Activated CD4-positive, alpha-beta T cell treated with anti-CD3 and anti-CD28 coated beads, Interleukin-2, amount 50 U/mL, for 16 hours (primary cell): ENCODE measurements at regions not wholly inside any gene's neighbourhood (a gene's known extent, or its start where the extent isn't known, plus 50 kb on each side); places are given as distances from the start of the nearest gene placed in this dataset.

Experiments used
- DNase-seq: peaks from one replicate; pipeline ENCODE4 v3.0.0-alpha.2; 2020

- DNase-seq: no peak
These were observed 543.1 kb downstream of the GBA3 start for GRCh38 chr4:23235628-23236390.

- no peak for DNase-seq
These were observed 542.0 kb downstream of the GBA3 start for GRCh38 chr4:23234716-23235115.

GRCh38 chr4:23234018-23234417, 541.3 kb downstream of the GBA3 start:
- no peak for DNase-seq

- DNase-seq: no peak
These were observed 540.9 kb downstream of the GBA3 start for GRCh38 chr4:23233596-23233995.

GRCh38 chr4:23232987-23233386, 540.2 kb downstream of the GBA3 start:
- DNase-seq: no peak

- DNase-seq: no peak
These were observed 532.8 kb downstream of the GBA3 start for GRCh38 chr4:23225564-23225963.

GRCh38 chr4:23224684-23225420, 532.1 kb downstream of the GBA3 start:
- no peak for DNase-seq

GRCh38 chr4:23220911-23221310, 528.2 kb downstream of the GBA3 start:
- no peak for DNase-seq

- DNase-seq: no peak
These were observed 527.2 kb downstream of the GBA3 start for GRCh38 chr4:23219779-23220408.

- DNase-seq: no peak
These were observed 520.5 kb downstream of the GBA3 start for GRCh38 chr4:23213198-23213597.

- no peak for DNase-seq
These were observed 519.8 kb downstream of the GBA3 start for GRCh38 chr4:23212558-23212957.

GRCh38 chr4:23207059-23207458, 514.3 kb downstream of the GBA3 start:
- DNase-seq: no peak

GRCh38 chr4:23202712-23203247, 510.0 kb downstream of the GBA3 start:
- no peak for DNase-seq

GRCh38 chr4:23194751-23195150, 502.0 kb downstream of the GBA3 start:
- DNase-seq: no peak

GRCh38 chr4:23174179-23174578, 481.4 kb downstream of the GBA3 start:
- DNase-seq: no peak

GRCh38 chr4:23171976-23172375, 479.2 kb downstream of the GBA3 start:
- no peak for DNase-seq

- DNase-seq: no peak
These were observed 477.0 kb downstream of the GBA3 start for GRCh38 chr4:23169608-23170311.

- no peak for DNase-seq
These were observed 474.2 kb downstream of the GBA3 start for GRCh38 chr4:23166919-23167318.

- DNase-seq: no peak
These were observed 473.7 kb downstream of the GBA3 start for GRCh38 chr4:23166407-23166806.

- no peak for DNase-seq
These were observed 472.9 kb downstream of the GBA3 start for GRCh38 chr4:23165669-23166068.

GRCh38 chr4:23163647-23164436, 471.1 kb downstream of the GBA3 start:
- DNase-seq: no peak

- no peak for DNase-seq
These were observed 469.5 kb downstream of the GBA3 start for GRCh38 chr4:23162275-23162674.
